DMS53 (cell line): ENCODE measurements at regions not wholly inside any gene's neighbourhood (a gene's known extent, or its start where the extent isn't known, plus 50 kb on each side); places are given as distances from the start of the nearest gene placed in this dataset.

Experiments used
- DNase-seq: peaks from one replicate; lab custom pipeline; 2025; lab: John Stamatoyannopoulos, UW

DNA sequence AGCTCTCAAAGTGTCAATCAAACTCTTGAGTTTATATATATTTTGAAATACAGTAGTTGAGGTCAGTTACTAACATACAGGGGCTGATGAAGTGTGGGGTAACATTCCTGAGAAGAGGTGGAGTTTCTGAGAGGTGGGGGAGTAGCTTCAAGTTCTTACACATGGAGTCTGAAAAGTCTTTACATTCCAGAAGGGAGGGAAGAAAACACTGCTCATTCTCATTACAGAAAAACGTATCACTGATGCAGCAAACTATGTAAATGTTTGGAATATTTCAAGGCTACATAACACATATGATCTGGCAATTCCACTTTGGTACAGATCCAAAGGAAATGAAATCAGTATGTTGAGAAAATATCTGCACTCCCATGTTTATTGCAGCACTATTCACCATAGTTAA lies 1065.8 kb upstream of the B3GALT2 start:
- DNase-seq, result no peak

DNA sequence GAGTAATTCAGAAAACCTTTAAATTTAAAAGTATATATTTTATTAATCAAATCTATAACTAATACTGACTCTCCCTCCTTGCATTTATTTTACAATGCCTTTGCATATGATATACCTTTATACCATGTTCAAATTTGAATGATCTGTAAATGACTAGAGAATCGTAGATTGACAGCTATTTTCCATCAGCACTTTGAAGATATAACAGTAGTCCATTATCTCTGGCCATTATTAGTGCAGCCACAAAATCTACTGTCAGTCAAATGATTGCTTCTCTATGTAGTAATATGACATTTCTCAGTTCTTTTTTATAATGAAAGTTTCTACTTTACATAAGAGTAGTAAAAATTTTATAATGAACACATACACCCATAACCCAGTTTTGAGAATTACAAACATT lies 1054.8 kb upstream of the B3GALT2 start:
- no peak for DNase-seq

DNA sequence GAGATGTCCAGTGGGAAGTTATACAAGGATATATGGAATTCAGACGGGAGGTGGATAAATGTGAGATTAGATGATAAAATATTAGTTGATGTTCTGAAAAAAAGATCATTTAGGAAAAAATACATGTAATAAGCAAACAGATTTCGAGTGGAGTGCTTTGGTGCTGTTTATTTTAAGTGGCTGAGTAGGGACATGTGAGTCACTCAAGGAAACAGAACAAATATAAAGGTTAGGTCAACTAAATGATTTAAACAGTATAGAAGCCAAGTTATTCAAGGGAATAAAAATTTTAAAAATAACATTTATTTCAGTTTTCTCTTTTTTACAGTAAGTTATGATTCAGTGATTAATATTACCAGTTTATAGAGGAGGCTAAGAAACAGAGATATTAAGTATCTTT lies 1046.7 kb upstream of the B3GALT2 start:
- DNase-seq, result peak; percentile 79

DNA sequence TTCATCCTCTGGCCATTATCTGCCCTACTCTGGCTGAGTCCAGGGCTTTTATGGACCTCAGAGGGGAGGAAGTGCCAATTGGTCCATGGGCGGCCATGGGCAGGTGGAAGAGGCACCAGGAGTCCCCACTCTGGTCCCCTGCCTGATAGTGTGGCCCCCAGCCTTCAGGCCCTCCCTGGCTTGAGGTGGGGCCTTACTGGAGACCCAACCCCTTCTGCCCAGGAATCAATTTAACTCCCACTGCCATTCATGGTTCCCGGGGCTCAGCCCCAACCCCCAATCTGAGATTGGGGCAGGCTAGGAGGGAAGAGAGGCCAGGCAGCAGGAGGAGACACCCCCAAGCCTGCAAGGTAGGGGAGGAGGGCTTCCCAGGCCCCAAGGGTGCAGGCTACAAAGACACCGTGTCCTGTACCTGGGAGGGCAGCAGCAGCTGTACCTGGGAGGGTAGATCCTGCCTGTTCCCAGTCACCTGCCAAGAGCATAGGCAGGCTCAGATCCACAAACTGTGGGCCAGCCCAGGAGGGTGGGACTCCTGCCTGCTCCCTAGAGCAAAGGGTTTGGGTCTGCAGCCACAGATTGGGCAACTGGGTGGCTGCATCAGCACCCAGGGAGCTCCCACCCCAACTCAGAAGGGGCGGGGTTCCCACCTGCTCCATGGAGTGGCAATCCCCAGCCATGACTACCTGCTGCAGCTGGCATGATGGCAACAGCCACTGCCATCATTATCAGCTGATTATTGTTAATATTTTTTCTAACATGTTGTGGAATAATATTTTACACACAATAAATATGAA lies 1044.1 kb upstream of the B3GALT2 start:
- no peak for DNase-seq

DNA sequence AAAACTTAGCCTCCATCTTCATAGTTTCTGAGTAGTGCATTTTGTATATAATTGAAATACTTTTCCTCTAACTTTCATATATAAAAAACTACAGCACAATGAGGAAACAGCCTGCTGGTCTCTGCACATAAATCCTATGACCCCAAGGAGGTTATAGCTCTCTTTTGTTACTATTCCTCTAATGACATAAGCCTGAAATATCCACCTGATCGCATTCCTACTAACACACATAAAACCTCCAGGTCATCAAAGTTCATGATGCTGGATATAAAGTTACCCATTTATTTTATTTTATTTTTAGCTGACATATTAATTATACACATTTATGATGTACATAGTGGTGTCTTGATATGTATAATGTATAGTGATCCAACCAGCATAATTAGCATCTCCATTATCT lies 1042.0 kb upstream of the B3GALT2 start:
- peak; percentile 13 for DNase-seq

DNA sequence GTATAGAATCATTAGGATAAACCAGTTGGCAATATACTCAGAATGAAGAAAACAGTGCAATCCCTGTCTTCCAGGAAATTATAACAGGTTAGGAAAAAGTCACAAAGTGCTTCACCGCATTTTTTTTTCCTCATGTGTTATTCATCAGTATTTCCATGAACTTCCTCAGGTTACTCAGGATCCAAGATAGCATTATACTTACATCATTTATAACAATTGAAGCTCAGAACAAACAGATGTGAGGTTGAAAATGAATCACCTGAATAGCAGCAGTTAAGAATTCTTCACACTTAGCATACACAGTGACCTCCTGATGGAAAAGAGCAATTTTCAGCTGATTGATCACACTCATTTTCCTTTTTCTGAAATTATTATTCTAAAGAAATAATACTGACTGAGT lies 1040.7 kb upstream of the B3GALT2 start:
- peak; percentile 49 for DNase-seq

DNA sequence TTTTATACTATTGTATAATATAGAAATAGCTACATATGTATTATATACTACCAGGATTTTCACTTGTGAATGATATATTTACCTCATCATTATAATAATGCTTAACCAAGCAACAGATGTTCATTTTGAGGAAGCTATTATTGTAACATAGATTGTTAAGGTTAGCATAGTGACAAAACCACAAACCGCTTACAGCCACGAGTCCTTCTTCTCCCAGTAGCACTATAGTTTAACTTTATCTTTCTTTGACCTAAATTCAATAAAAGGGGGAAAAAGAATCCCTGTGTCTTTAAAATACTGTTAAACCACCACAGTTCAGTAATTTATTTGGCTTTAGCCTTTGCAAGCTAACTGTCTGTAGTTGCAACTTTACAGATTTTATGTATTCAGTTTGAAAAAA lies 1039.4 kb upstream of the B3GALT2 start:
- no peak for DNase-seq

DNA sequence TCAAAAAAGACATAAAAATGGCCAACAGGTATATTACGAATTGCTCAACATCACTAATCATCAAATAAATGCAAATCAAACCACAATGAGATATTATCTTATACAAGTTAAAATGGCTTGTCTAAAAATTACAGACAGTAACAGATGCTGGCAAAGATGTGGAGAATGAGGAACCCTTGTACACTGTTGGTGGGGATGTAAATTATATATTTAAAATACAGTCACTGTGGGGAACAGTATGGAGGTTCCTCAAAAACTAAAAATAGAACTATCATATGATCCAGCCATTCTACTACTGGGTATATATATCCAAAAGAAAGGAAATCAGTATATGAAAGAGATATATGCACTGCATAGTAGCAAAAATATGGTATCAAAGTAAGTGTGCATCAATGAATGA lies 1037.2 kb upstream of the B3GALT2 start:
- DNase-seq, result no peak

DNA sequence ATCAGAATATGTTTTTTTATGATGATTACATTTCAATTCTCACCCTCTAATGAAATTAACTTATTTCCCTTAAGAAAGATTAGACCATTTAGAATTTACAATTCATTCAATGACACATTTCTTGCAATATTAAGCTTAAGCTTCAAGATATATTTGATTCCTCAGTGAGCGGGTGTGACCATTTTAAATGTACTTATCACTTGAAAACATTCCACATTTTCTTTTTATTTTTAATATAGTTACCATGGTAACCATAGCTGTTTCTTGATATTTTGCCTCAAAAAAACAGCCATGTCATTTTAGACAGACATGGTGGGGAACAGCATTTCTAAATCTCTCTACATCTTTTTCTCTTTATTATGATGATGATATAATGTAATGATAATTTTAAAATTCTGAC lies 1029.0 kb upstream of the B3GALT2 start:
- no peak for DNase-seq

DNA sequence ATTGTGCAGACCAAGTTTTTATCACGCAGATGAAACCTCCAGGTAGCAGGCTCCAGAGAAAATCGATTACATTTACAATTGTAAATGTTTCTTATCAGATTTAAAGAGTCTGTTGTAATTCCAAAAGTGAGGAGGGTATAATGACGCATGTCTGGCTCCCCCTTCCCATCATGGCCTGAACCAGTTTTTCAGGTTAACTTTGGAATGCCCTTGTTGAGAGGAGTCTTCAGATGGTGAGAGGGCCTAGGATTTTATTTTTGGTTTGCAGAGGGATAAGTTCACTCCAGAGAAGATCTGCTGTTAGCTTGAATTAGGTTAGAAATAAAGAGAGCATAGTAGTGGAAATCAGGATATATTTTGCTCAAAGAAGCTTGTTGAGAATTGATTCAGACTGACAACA lies 1028.3 kb upstream of the B3GALT2 start:
- DNase-seq, result peak; percentile 4

DNA sequence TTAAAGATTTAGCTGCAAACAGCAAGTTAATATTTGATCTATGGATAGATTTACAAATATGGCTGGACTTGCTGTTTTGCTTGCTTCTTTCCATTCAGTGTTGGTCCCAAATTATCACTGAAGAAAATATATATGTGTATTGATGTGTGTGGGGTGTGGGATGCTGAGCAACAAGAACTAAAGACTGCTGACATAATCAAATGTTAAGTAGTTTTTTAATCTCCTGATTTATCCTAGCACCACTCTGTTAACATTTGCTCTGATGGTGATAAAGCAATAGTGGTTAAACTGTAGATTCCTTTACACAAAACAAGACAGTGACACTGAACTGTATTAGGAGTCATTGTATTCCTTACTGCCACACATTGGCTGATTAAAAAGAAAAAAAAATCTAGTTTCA lies 1023.5 kb upstream of the B3GALT2 start:
- DNase-seq, result no peak

DNA sequence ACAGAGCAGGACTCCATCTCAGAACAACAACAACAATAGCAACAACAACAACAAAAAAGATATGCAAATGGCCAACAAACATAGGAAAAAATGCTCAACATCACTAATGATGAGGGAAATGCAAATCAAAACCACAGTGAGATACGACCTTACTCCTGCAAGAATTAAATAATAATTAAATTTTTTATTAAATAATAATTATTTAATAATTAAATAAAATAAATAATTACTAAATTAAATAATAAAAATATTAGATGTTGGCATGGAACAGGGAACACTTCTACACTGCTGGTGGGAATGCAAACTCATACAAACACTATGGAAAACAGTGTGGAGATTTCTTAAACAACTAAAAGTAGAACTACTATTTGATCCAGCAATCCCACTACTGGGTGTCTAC lies 1022.3 kb upstream of the B3GALT2 start:
- DNase-seq, result no peak

DNA sequence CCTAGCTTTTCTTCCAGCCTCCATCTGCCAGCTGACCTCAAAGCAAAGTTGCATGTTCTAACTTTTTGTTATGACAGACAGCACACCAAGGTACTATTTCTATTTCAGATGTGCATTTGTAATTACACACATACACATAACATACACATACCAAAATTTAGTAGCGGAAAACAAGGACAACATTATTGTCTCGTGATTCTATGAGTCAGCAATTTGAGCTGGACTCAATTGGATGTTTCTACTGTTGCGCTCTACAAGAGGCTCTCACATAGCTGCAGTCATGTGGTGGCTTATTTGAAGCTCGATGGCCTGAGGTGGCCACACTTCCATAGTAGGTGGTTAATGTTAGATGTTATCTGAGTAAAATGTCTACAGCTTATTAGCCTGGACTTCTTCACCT lies 1010.1 kb upstream of the B3GALT2 start:
- no peak for DNase-seq

DNA sequence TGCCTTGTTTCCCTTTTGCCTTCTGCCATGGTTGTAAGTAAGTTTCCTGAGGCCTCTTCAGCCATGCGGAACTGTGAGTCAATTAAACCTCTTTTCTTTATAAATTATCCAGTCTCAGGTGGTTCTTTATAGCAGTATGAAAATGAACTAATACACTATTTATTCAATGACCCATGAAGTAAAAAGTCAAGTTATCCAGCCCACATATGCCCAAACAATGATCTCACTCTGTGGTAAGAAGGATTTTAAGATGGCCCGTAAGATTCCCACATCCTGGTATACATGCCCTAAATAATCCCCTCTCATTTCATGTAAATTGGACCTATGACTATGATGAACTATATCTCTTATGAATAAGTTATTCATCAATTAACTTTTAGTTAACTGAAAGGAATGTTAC lies 1008.3 kb upstream of the B3GALT2 start:
- DNase-seq, result peak; percentile 5

DNA sequence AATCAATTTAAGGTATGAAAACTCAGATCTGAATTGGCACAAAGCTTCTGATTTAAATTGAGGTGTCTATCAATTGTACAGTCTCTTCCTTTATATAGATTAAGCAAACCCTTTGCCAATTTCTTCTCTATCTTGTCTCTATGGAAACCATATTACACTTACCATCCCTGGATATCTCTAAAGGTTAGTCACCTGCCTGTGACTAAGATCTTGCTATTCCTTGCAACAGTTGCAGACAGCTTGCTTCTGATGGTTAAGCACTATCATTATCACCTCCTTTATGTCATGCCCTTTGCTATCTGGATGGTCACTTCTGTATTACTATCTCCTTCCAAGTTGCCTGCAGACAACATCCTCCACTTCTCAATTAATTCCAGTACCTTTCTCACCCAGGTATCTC lies 998.6 kb upstream of the B3GALT2 start:
- peak; percentile 50 for DNase-seq

DNA sequence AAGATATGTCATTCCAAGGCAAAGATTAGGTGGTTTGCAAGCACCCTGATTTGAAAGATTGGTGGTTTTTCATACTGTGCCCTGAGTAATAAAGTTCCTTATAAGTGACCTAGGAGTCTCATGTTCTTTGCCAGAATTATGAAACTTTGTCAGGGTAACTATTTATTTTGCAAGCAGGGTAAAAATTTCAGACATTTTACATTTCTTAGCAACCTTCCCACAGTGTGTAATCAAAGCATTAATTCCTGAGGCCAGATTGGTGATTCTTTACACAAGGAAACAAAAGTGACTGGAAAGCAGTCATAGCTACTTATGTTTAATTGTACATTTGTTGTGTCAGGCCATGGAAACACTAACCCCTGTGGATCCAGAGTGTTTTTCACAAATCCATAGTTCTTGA lies 998.0 kb upstream of the B3GALT2 start:
- peak; percentile 66 for DNase-seq

DNA sequence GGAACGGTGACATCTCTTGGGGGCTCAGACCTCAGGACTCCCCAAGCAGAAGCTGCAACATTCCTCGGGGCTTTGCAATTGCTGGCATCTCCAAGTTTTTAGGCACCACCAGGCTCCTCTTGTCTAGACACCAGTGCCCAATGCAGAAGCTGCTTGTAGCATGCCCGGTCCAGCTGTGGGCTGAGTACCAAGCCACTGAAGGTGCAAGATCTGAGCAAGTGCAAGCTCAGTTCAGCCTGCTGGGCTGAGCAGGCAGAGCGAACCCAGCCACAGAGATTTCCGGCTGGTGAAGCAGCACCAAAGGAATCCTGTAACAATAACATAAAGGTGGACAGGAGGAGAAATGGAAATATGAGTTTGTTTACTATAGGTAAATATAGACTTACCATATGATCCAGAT lies 995.4 kb upstream of the B3GALT2 start:
- DNase-seq, result no peak

DNA sequence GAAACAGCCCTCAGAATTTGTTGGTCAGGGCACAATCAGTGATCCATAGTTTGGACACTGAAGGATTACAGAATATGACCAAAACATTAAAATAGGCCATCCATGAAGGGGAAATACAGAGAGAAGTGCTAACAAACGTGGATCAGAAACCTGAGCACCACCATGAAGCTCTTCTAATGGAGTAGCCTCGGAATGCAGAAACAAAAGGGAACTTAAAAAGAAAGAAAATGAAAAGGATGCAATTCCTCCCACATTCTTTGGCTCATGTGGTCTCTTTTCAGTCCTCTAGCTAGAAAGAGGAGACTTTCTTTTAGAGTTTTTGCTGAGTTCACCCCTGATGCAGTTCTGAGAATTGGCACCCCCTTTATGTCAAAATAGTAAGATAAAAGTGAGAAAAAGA lies 989.8 kb upstream of the B3GALT2 start:
- no peak for DNase-seq

DNA sequence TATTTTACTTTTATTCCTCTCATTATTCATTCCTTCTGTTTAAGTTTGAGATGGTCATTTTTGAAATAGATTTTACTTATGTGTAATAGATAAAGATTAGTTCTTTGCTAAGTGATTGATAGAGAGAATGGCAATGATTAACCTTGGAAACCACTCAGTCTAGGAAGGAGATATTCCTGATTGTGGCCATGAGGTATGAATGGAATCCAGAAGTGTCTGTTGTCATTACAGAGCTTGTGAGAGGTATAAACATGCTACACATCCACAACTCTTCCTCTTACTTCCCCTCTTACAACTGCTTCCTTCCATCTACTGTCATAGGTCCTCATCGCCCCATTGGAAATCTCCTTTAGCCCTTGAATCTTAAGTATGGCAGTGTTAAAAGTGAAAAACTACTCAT lies 988.8 kb upstream of the B3GALT2 start:
- DNase-seq, result no peak

DNA sequence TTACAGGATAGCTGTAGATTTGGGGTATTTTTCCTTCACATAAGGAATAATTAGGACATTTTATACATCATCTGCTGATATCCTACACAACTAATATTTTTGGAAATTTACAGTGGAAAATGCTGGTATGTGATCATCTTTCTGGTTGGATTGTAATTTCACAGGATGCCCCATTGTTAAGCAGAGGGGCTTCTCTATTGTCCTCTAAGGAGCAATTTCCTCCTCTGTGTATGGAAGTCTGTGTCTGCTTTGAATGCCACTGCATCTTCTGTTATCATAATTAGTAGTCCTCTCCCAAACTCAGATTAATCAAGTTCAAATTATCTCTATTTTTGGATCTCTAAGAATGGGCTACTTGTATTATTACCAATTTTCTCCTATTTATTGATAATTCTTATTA lies 988.1 kb upstream of the B3GALT2 start:
- DNase-seq, result no peak

DNA sequence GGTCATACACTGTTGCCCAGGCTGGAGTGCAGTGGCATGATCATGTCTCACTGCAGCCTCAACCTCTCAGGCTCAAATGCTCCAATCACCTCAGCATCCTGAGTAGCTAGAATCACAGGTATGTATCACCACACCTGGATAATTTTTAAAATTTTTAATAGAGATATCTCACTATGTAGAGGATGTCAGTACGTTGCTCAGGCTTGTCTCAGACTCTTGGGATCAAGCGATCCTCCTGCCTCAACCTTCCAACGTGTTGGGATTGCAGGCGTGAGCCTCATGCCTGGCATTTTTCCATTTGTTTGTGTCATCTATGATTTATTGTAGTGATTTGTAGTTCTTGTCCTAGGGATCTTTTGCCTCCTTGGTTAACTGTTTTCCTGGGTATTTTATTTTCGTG lies 985.2 kb upstream of the B3GALT2 start:
- DNase-seq, result no peak

DNA sequence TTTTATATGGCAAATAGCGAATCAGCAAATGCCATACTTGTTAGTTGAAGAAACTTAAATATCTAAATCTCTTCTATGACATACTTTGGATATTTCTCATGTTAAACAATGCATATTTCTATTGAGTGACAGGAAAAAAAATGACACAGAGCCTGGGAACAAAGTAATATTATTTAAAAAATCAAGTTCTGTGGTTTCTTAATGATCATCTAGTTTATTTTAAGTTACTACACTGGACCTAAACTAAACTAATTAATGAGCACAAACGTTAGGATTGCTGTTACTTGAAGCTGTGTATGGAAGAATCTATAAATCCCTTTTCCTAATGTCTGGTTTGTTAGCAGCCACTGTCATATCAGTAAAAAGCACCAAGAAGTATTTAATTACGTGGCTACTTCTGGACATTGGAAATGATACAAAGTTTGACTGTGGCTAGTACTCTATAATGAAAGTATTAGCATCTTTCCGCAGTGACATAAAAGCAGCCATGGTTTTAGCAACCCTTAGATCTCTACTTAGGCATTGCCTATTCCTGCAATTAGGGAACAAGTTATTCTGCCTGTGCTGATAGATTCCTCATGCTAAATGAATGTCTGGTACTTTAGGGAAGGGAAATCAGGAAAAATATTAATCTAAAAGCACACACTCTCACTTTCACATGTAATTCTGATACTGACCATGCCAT lies 981.7 kb upstream of the B3GALT2 start:
- DNase-seq, result no peak

DNA sequence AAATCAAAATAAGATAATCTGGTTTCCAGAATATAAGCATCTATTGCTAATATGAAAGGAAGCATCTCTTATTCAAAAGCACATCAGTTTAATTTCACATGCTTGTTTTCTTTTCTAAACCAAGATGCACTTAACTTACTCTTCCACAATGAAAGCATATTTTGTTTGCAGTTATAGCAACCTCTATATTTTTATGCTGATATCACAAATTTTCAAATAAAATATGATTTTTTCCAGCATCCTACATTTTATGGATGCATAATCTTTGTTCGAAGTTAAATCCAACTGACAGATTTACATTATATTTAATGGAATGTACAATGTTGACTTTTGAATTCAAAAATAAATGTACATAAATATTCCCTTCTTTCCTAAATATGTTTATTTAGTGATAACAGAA lies 978.3 kb upstream of the B3GALT2 start:
- DNase-seq, result no peak

DNA sequence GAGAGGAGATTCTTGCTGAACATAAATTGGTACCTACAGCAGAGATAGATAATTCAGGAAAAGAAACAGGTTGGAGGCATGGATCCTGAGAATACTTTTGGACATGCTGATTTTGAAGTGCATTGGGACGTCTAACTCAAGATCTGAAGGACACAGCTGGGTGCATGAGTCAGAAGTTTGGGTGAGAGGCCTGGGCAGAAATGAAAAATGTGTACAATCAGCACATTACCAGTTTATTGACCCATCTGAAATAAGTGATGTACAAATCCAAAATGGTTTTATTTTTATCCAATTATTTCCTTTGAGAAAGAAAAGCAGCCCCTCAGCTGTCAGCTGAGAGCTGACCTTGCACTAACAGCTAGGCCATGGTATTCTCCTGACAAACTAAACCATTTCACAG lies 975.2 kb upstream of the B3GALT2 start:
- DNase-seq, result no peak
